ENCODE measurements at regions not wholly inside any gene's neighbourhood (a gene's known extent, or its start where the extent isn't known, plus 50 kb on each side); places are given as distances from the start of the nearest gene placed in this dataset.
"Not testable (repeated sequence)": the region's sequence is repeated elsewhere in the genome, so short reads cannot be mapped to it uniquely, and the experiment has no call there.

DNA sequence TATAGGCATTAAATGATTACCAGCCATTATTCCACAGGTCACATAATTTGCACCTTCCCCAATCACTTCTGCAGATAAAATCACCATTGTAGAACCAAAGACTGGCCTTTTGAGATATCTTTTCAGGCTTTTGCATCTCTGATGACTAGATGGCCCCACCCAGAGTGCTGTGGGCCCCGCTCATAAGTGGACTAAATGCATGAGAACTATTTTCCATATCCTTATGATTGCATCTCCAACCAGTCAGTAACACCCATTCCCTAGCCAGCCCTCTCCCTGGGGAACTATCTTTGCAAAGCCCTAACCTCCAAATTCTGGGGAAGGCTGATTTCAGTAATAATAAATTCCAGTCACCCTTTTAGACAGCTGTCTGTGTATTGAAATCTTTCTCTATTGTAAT is 53.5 kb upstream of the CDH9 start:
- DNase-seq (ENCODE audit: low read depth in 1 of 2, low spot score in 1 of 2), result no peak
- TF ChIP-seq GABPA (IDR thresholded peaks at IDR 0.05; ENCODE audit: low read depth) (no peak), POLR2AphosphoS5 (IDR thresholded peaks at IDR 0.05; ENCODE audit: low read depth) (no peak), SPI1 (IDR thresholded peaks at IDR 0.05; ENCODE audit: borderline replicate concordance, low read depth) (no peak)
- TF ChIP-seq, protein P1, sequence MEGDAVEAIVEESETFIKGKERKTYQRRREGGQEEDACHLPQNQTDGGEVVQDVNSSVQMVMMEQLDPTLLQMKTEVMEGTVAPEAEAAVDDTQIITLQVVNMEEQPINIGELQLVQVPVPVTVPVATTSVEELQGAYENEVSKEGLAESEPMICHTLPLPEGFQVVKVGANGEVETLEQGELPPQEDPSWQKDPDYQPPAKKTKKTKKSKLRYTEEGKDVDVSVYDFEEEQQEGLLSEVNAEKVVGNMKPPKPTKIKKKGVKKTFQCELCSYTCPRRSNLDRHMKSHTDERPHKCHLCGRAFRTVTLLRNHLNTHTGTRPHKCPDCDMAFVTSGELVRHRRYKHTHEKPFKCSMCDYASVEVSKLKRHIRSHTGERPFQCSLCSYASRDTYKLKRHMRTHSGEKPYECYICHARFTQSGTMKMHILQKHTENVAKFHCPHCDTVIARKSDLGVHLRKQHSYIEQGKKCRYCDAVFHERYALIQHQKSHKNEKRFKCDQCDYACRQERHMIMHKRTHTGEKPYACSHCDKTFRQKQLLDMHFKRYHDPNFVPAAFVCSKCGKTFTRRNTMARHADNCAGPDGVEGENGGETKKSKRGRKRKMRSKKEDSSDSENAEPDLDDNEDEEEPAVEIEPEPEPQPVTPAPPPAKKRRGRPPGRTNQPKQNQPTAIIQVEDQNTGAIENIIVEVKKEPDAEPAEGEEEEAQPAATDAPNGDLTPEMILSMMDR (IDR thresholded peaks at IDR 0.05; ENCODE audit: insufficient read depth, low read length), result no peak
- TF ChIP-seq, protein P2, sequence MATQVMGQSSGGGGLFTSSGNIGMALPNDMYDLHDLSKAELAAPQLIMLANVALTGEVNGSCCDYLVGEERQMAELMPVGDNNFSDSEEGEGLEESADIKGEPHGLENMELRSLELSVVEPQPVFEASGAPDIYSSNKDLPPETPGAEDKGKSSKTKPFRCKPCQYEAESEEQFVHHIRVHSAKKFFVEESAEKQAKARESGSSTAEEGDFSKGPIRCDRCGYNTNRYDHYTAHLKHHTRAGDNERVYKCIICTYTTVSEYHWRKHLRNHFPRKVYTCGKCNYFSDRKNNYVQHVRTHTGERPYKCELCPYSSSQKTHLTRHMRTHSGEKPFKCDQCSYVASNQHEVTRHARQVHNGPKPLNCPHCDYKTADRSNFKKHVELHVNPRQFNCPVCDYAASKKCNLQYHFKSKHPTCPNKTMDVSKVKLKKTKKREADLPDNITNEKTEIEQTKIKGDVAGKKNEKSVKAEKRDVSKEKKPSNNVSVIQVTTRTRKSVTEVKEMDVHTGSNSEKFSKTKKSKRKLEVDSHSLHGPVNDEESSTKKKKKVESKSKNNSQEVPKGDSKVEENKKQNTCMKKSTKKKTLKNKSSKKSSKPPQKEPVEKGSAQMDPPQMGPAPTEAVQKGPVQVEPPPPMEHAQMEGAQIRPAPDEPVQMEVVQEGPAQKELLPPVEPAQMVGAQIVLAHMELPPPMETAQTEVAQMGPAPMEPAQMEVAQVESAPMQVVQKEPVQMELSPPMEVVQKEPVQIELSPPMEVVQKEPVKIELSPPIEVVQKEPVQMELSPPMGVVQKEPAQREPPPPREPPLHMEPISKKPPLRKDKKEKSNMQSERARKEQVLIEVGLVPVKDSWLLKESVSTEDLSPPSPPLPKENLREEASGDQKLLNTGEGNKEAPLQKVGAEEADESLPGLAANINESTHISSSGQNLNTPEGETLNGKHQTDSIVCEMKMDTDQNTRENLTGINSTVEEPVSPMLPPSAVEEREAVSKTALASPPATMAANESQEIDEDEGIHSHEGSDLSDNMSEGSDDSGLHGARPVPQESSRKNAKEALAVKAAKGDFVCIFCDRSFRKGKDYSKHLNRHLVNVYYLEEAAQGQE (IDR thresholded peaks at IDR 0.05; ENCODE audit: insufficient replicate concordance, low read depth), result no peak
- no peak overlapping the region for H3K4me3 ChIP-seq (replicated peaks; ENCODE audit: insufficient read depth, low read length)

DNA sequence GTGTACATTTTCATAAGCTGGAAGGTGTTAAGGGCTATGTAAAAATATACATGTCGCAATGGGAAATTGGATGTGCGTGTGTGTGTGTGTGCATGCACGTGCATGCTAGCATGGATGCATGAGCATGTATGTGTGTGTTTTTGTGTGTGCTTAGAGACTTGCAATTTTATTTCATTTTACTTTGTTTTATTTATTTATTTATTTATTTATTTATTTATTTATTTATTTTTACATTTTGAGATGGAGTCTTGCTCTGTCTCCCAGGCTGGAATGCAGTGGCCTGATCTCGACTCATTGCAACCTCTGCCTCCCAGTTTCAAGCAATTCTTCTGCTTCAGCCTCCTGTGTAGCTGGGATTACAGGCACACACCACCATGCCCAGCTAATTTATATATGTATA is 50.4 kb upstream of the CDH9 start:
- H3K27ac ChIP-seq (replicated peaks); H3K4me3 ChIP-seq (replicated peaks; ENCODE audit: insufficient read depth, low read length); DNase-seq (ENCODE audit: low read depth in 1 of 2, low spot score in 1 of 2); H3K27me3 ChIP-seq (ENCODE audit: insufficient read depth, poor library complexity, severe bottlenecking): not testable (repeated sequence)

More for the DNA sequence above, 53.5 kb upstream of the CDH9 start:
- H3K27me3 ChIP-seq (ENCODE audit: insufficient read depth, poor library complexity, severe bottlenecking), result no peaks in the 10 kb centered on the region
- no peak overlapping the region for H3K27ac ChIP-seq (replicated peaks)

All from HL-60 (cell line).